Psoas muscle (tissue), 7 donors: ENCODE measurements at regions not wholly inside any gene's neighbourhood (a gene's known extent, or its start where the extent isn't known, plus 50 kb on each side); places are given as distances from the start of the nearest gene placed in this dataset.

ENCODE experiments used
- ATAC-seq, 4 donors: fragments of 200-7000 bp; cut with Tn5 transposase; one replicate each; pipeline ENCODE4 v1.9.1; 2020; ENCODE audit warnings: moderate library complexity in 3 of 4, mild to moderate bottlenecking in 2 of 4
- DNase-seq, 2 donors: peaks; one replicate each; pipeline ENCODE4 v3.0.0-alpha.2; 2020
- H3K27ac ChIP-seq: fragments of 200-600 bp; one replicate; pipeline ENCODE4 v1.8.0; 2022
- H3K27me3 ChIP-seq, 3 donors: fragments of 200-600 bp in 1 of 3; one replicate each; pipeline versions ENCODE4 v1.6.1 to v1.8.0; 2013 to 2022; ENCODE audit warnings: low read length in 2 of 3, mild to moderate bottlenecking in 2 of 3, moderate library complexity in 1 of 3; ENCODE audit not compliant: insufficient read depth in 3 of 3
- H3K36me3 ChIP-seq, 2 donors: fragments of 200-600 bp in 1 of 2; one replicate each; pipeline versions ENCODE4 v1.6.1 to v1.8.0; 2013 to 2022; ENCODE audit warnings: low read depth in 1 of 2, mild to moderate bottlenecking in 1 of 2, moderate library complexity in 1 of 2; ENCODE audit not compliant: insufficient read depth in 1 of 2
- H3K4me1 ChIP-seq: fragments of 200-600 bp; one replicate; pipeline ENCODE4 v1.8.0; 2022
- H3K4me3 ChIP-seq: fragments of 200-600 bp; one replicate; pipeline ENCODE4 v1.8.0; 2022; ENCODE audit warnings: mild to moderate bottlenecking
- H3K9me3 ChIP-seq: fragments of 200-600 bp; one replicate; pipeline ENCODE4 v1.8.0; 2022
- WGBS, 3 donors: extraction: QIAGEN DNeasy Blood & Tissue Kit; methylation state at CpG; one replicate each; pipeline versions ENCODE4 v1.1.6 to v1.1.7; 2013; 5-methylcytosine and 5-hydroxymethylcytosine counted together
- intact Hi-C, 2 donors: fragments of 100-400 bp; cut with DNase I; formaldehyde crosslinking; loops; one replicate each; pipeline versions ENCODE4 v1.11.0 to v1.14.2; 2022
- TF ChIP-seq, protein P1 (sequence below): fragments of 200-600 bp; IDR thresholded peaks from one replicate; pipeline ENCODE4 v1.8.0; 2022; ENCODE audit warnings: antibody characterized with exemption
- donor health status: healthy with polysubstance abuse.
- donor health status: DM: no; HTN: no; CAD: no; lungs with moderate emphysema.
- donor health status: Bipolar disorder and iron deficiency.
- donor health status: healthy.
- donor health status: DM: yes; HTN: yes; CAD: no.
- donor health status: DM: no; HTN: no; CAD: no.
- donor health status: DM: yes; HTN: yes; CAD: no.

DNA sequence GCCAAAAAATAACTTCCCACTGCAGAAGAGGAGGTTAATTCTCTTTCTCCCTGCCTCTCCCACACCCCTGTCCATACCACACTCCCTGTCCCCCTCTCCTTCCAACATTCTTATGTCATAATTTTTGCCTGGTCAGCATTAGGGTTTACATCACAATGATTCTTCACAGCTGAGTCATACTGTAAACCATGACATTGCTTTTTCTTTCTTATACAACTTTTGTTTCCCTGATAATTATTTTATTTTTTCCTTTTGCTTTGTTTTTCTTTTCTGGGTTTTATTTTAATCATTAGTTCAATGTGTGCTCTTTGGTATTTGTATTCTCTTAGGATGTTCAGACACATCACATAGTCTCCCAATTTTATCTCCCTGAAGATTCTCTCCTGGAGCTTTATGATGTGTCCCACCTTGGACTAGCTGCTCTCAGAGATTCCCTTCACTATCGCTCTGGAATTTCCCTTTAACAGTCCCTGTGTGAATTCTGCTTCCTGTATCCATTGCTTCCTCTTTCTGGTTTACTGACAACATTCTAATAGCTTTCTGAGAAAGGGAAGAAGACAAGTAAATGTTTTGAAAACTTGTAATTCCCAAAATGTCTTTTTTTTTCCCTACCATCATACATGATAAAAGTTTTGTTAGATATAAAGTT lies 70.7 kb downstream of the SOX2 start:
- intact Hi-C loops = no loop called here
- no peaks in the 10 kb centered on the region for H3K4me1 ChIP-seq
- no peak overlapping the region for H3K4me3 ChIP-seq
- 19 to 25% (median 21%) methylated on average over 1 of the region's 1 CpG for WGBS, 3 donors
- no peaks in the 10 kb centered on the region for H3K9me3 ChIP-seq
- TF ChIP-seq, protein P1, sequence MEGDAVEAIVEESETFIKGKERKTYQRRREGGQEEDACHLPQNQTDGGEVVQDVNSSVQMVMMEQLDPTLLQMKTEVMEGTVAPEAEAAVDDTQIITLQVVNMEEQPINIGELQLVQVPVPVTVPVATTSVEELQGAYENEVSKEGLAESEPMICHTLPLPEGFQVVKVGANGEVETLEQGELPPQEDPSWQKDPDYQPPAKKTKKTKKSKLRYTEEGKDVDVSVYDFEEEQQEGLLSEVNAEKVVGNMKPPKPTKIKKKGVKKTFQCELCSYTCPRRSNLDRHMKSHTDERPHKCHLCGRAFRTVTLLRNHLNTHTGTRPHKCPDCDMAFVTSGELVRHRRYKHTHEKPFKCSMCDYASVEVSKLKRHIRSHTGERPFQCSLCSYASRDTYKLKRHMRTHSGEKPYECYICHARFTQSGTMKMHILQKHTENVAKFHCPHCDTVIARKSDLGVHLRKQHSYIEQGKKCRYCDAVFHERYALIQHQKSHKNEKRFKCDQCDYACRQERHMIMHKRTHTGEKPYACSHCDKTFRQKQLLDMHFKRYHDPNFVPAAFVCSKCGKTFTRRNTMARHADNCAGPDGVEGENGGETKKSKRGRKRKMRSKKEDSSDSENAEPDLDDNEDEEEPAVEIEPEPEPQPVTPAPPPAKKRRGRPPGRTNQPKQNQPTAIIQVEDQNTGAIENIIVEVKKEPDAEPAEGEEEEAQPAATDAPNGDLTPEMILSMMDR = no peak
- H3K27ac ChIP-seq = no peak overlapping the region
- DNase-seq (no peak), ATAC-seq (no peak)
- H3K27me3 ChIP-seq = no peaks in the 10 kb centered on the region
- H3K36me3 ChIP-seq = no peaks in the 10 kb centered on the region

- no peaks in the 10 kb centered on the region for H3K4me1 ChIP-seq
- no peaks in the 10 kb centered on the region for H3K36me3 ChIP-seq
- H3K27me3 ChIP-seq = peaks cover 0 to 2% (median 0%) of the 10 kb centered on the region in 3 donors
- ATAC-seq = no peak
- no peak overlapping the region for H3K4me3 ChIP-seq
- TF ChIP-seq, protein P1 = no peak
- no peaks in the 10 kb centered on the region for H3K9me3 ChIP-seq
- WGBS, 3 donors = 30 to 45% (median 35%) methylated on average over 7 of the region's 7 CpGs
- intact Hi-C loops = no loop called here
- H3K27ac ChIP-seq = no peak overlapping the region
- DNase-seq = no peak
Observed at GRCh38 chr3:181790561-181790960, 78.8 kb downstream of the SOX2 start.

DNA sequence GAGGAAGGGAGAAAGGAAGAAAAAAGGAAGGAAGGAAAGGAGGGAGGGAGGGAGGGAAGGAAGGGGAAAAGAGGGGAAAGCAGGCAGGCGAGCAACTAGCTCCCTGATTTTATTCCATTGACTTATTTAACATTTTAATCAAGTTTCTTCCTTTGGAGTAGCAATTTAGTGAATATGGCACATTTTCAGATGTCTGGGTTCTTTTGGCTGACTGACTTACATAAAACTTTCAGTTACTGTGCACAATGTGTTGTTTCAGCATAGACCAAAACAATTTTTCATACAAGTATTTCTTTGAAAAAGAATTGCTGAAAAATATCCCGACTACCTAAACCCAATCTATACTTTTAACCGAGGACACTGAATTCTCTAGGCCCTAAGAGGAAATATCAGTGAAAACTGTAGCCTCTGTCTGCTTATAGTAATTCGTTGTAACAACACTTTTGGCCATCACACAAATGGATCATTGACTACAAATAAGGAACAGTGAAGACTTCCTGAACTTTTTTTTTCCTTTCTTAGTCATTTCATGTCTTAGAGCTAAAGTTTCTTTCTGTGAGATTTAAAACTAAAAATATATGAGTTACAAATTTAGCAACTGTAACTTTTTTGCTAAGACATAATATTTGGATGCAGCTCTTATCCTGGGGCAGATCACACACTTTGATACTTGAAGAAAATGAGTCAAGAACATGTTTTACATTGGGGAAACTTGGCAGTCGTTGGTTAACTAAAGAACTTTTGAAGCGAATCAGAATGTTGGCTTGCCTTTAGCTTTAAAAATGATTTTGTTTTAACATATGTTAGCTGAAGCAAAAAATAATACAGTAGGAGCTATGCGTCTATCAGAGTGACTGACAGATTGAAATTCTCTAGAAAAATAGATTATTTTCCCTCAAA lies 79.6 kb downstream of the SOX2 start:
- Histone ChIP-seq H3K9me3 (no peaks in the 10 kb centered on the region), H3K4me3 (no peak overlapping the region), H3K4me1 (no peaks in the 10 kb centered on the region), H3K36me3 (no peaks in the 10 kb centered on the region), H3K27me3 (peaks cover 0 to 2% (median 0%) of the 10 kb centered on the region in 3 donors), H3K27ac (no peak overlapping the region)
- TF ChIP-seq, protein P1 = no peak
- intact Hi-C loops = no loop called here
- ATAC-seq = no peak
- no peak for DNase-seq
- 54 to 61% (median 57%) methylated on average over 7 of the region's 7 CpGs for WGBS, 3 donors

GRCh38 chr3:181793006-181793405 lies 81.3 kb downstream of the SOX2 start:
- 64 to 76% (median 71%) methylated on average over 7 of the region's 7 CpGs for WGBS, 3 donors
- no peaks in the 10 kb centered on the region for H3K4me1 ChIP-seq
- intact Hi-C loops = no loop called here
- no peak for ATAC-seq
- DNase-seq = no peak
- no peak overlapping the region for H3K4me3 ChIP-seq
- TF ChIP-seq, protein P1 = no peak
- peaks cover 0 to 5% (median 0%) of the 10 kb centered on the region in 3 donors for H3K27me3 ChIP-seq
- H3K36me3 ChIP-seq = no peaks in the 10 kb centered on the region
- H3K9me3 ChIP-seq = no peaks in the 10 kb centered on the region
- H3K27ac ChIP-seq = no peak overlapping the region
